ENCODE measurements at regions not wholly inside any gene's neighbourhood (a gene's known extent, or its start where the extent isn't known, plus 50 kb on each side); places are given as distances from the start of the nearest gene placed in this dataset.

GRCh38 chr9:28396058-28396457 lies 822.8 kb upstream of the C9orf72 start:
- Histone ChIP-seq H3K27me3 (ENCODE audit: insufficient read depth, low read length) (no peaks in the 10 kb centered on the region), H3K36me3 (ENCODE audit: insufficient read depth, low read length) (no peaks in the 10 kb centered on the region), H3K27ac (ENCODE audit: low read depth, low read length, poor library complexity, severe bottlenecking) (no peak overlapping the region), H3K9me2 (ENCODE audit: low read depth, low read length) (no peaks in the 10 kb centered on the region), H3K9me3 (ENCODE audit: low read length) (no peaks in the 10 kb centered on the region), H3F3A (ENCODE audit: insufficient read depth, low read length) (no peaks in the 10 kb centered on the region), H3K4me1 (ENCODE audit: insufficient read depth, low read length, severe bottlenecking) (no peaks in the 10 kb centered on the region), H3K79me2 (ENCODE audit: insufficient read depth, low read length) (no peaks in the 10 kb centered on the region), H3K9ac (ENCODE audit: low read length) (no peak overlapping the region), H4K20me1 (ENCODE audit: insufficient read depth, low read length) (no peaks in the 10 kb centered on the region), H3K4me2 (ENCODE audit: low read length) (no peak overlapping the region), H3K4me3 (ENCODE audit: low read depth, low read length, poor library complexity, severe bottlenecking) (no peak overlapping the region), H2AFZ (ENCODE audit: low read length) (no peak overlapping the region)
- TF ChIP-seq CTCF (IDR thresholded peaks at IDR 0.05; ENCODE audit: low read length) (no peak), EZH2 (IDR thresholded peaks at IDR 0.05; ENCODE audit: borderline replicate concordance, low read length) (no peak)

GRCh38 chr9:28407351-28407750 lies 834.1 kb upstream of the C9orf72 start:
- no peaks in the 10 kb centered on the region for H3K4me1 ChIP-seq (ENCODE audit: insufficient read depth, low read length, severe bottlenecking)
- no peak overlapping the region for H3K4me2 ChIP-seq (ENCODE audit: low read length)
- TF ChIP-seq EZH2 (IDR thresholded peaks at IDR 0.05; ENCODE audit: borderline replicate concordance, low read length) (no peak), CTCF (IDR thresholded peaks at IDR 0.05; ENCODE audit: low read length) (no peak)

GRCh38 chr9:28409919-28410318 lies 836.6 kb upstream of the C9orf72 start:
- Histone ChIP-seq H3K27me3 (ENCODE audit: insufficient read depth, low read length) (no peaks in the 10 kb centered on the region), H4K20me1 (ENCODE audit: insufficient read depth, low read length) (no peaks in the 10 kb centered on the region), H3K9me2 (ENCODE audit: low read depth, low read length) (no peaks in the 10 kb centered on the region), H3K4me2 (ENCODE audit: low read length) (no peak overlapping the region), H3K4me1 (ENCODE audit: insufficient read depth, low read length, severe bottlenecking) (no peaks in the 10 kb centered on the region), H3K79me2 (ENCODE audit: insufficient read depth, low read length) (no peaks in the 10 kb centered on the region), H3K9me3 (ENCODE audit: low read length) (no peaks in the 10 kb centered on the region), H3F3A (ENCODE audit: insufficient read depth, low read length) (no peaks in the 10 kb centered on the region), H3K4me3 (ENCODE audit: low read depth, low read length, poor library complexity, severe bottlenecking) (no peak overlapping the region), H2AFZ (ENCODE audit: low read length) (no peak overlapping the region), H3K27ac (ENCODE audit: low read depth, low read length, poor library complexity, severe bottlenecking) (no peak overlapping the region), H3K9ac (ENCODE audit: low read length) (no peak overlapping the region), H3K36me3 (ENCODE audit: insufficient read depth, low read length) (no peaks in the 10 kb centered on the region)
- no peak for TF ChIP-seq EZH2 (IDR thresholded peaks at IDR 0.05; ENCODE audit: borderline replicate concordance, low read length)
- no peak for TF ChIP-seq CTCF (IDR thresholded peaks at IDR 0.05; ENCODE audit: low read length)

More at GRCh38 chr9:28407351-28407750, 834.1 kb upstream of the C9orf72 start:
- H3K9me2 ChIP-seq (ENCODE audit: low read depth, low read length) = no peaks in the 10 kb centered on the region
- no peaks in the 10 kb centered on the region for H3K9me3 ChIP-seq (ENCODE audit: low read length)
- no peak overlapping the region for H3K4me3 ChIP-seq (ENCODE audit: low read depth, low read length, poor library complexity, severe bottlenecking)
- H2AFZ ChIP-seq (ENCODE audit: low read length) = no peak overlapping the region
- H3F3A ChIP-seq (ENCODE audit: insufficient read depth, low read length) = no peaks in the 10 kb centered on the region
- H3K9ac ChIP-seq (ENCODE audit: low read length) = no peak overlapping the region
- no peaks in the 10 kb centered on the region for H4K20me1 ChIP-seq (ENCODE audit: insufficient read depth, low read length)
- no peaks in the 10 kb centered on the region for H3K27me3 ChIP-seq (ENCODE audit: insufficient read depth, low read length)
- no peak overlapping the region for H3K27ac ChIP-seq (ENCODE audit: low read depth, low read length, poor library complexity, severe bottlenecking)
- no peaks in the 10 kb centered on the region for H3K79me2 ChIP-seq (ENCODE audit: insufficient read depth, low read length)
- no peaks in the 10 kb centered on the region for H3K36me3 ChIP-seq (ENCODE audit: insufficient read depth, low read length)
